Sigmoid colon (tissue), 4 donors: ENCODE measurements at regions not wholly inside any gene's neighbourhood (a gene's known extent, or its start where the extent isn't known, plus 50 kb on each side); places are given as distances from the start of the nearest gene placed in this dataset.

ENCODE experiments used
- CTCF ChIP-seq, 4 experiments: fragments of 450-650 bp in 3 of 4; fragments of 200-600 bp in 1 of 4; IDR thresholded peaks; one replicate each; pipeline ENCODE4 v1.5.1; 2016 to 2019; ENCODE audit warnings: antibody characterized with exemption in 4 of 4, mild to moderate bottlenecking in 3 of 4, moderate library complexity in 2 of 4
- POLR2A ChIP-seq, 2 donors: fragments of 450-650 bp; IDR thresholded peaks; one replicate each; pipeline ENCODE4 v1.6.1; 2016; ENCODE audit warnings: antibody characterized with exemption in 2 of 2, mild to moderate bottlenecking in 2 of 2, moderate library complexity in 2 of 2
- POLR2AphosphoS5 ChIP-seq, 4 donors: sonication (generic); formaldehyde crosslinking; IDR thresholded peaks; one replicate each; pipeline ENCODE4 v1.6.1; 2017; ENCODE audit warnings: antibody characterized with exemption in 4 of 4

DNA sequence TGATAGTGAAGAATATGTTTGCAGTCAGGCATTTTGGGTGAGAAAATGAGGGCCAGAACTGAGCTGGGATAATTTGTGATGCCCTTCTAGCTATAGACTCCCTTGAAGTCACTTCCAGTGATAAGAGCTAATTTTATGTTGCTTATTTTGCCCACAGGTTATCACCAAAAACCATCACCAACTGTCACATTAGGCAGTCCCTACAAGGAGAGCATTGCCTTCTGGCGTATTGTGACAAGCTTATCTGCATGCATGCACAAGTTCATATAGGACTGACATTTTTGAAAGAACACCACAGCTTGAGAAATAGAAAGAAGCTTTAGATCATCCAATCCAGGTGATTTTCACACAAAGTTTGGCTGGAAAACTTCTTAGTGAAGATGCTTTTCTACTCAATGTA is 735.3 kb upstream of the RAG2 start:
- no peak for TF ChIP-seq CTCF (IDR thresholded peaks at IDR 0.05)
- no peak for TF ChIP-seq POLR2AphosphoS5 (IDR thresholded peaks at IDR 0.05)
- TF ChIP-seq POLR2A (IDR thresholded peaks at IDR 0.05), result no peak
